Smooth muscle cell (in vitro differentiated cells): ENCODE measurements at regions not wholly inside any gene's neighbourhood (a gene's known extent, or its start where the extent isn't known, plus 50 kb on each side); places are given as distances from the start of the nearest gene placed in this dataset.

Experiments
- DNase-seq: peaks from one replicate; lab custom pipeline; 2025; ENCODE audit not compliant: unreplicated experiment; lab: John Stamatoyannopoulos, UW
- H2AFZ ChIP-seq: fragments of 200-600 bp; sonication (generic); 2 replicates; pipeline ENCODE4 v1.6.0; 2016; ENCODE audit warnings: antibody characterized with exemption, low read depth, mild to moderate bottlenecking
- H3F3A ChIP-seq: fragments of 200-600 bp; sonication (generic); 2 replicates; pipeline ENCODE4 v1.6.0; 2017; ENCODE audit warnings: antibody characterized with exemption, low read depth
- H3K27ac ChIP-seq: fragments of 200-600 bp; sonication (generic); 2 replicates; pipeline ENCODE4 v1.5.1; 2016; ENCODE audit warnings: low read depth, mild to moderate bottlenecking
- H3K27me3 ChIP-seq: fragments of 200-600 bp; sonication (generic); 2 replicates; pipeline ENCODE4 v1.6.1; 2016; ENCODE audit warnings: low read depth, mild to moderate bottlenecking
- H3K36me3 ChIP-seq: fragments of 200-600 bp; sonication (generic); 2 replicates; pipeline ENCODE4 v1.5.1; 2016; ENCODE audit warnings: low read depth
- H3K4me1 ChIP-seq: fragments of 200-600 bp; sonication (generic); 2 replicates; pipeline ENCODE4 v1.5.1; 2016; ENCODE audit warnings: low read depth
- H3K4me2 ChIP-seq: fragments of 200-600 bp; sonication (generic); 2 replicates; pipeline ENCODE4 v1.6.0; 2016; ENCODE audit warnings: mild to moderate bottlenecking
- H3K4me3 ChIP-seq: fragments of 200-600 bp; sonication (generic); 2 replicates; pipeline ENCODE4 v1.5.1; 2016; ENCODE audit warnings: mild to moderate bottlenecking
- H3K79me2 ChIP-seq: fragments of 200-600 bp; sonication (generic); 2 replicates; pipeline ENCODE4 v1.6.0; 2016; ENCODE audit warnings: low read depth, mild to moderate bottlenecking
- H3K9ac ChIP-seq: fragments of 200-600 bp; sonication (generic); 2 replicates; pipeline ENCODE4 v1.6.0; 2016; ENCODE audit warnings: low read depth
- H3K9me3 ChIP-seq: fragments of 200-600 bp; sonication (generic); replicated peaks from 2 replicates; pipeline ENCODE4 v1.5.1; 2016; ENCODE audit warnings: low read depth
- H4K20me1 ChIP-seq: fragments of 200-600 bp; sonication (generic); 2 replicates; pipeline ENCODE4 v1.6.0; 2016; ENCODE audit warnings: low read depth
- WGBS: methylation state at CpG from one replicate; pipeline ENCODE4 v1.1.7; 2016; ENCODE audit warnings: low lambda C conversion rate; 5-methylcytosine and 5-hydroxymethylcytosine counted together
- TF ChIP-seq, protein P1 (sequence below): fragments of 200-600 bp; sonication (generic); IDR thresholded peaks from 2 replicates; pipeline ENCODE4 v1.5.1; 2017; ENCODE audit warnings: borderline replicate concordance, mild to moderate bottlenecking, antibody characterized with exemption; ENCODE audit not compliant: insufficient read depth, poor library complexity, severe bottlenecking

GRCh38 chr3:43883729-43884396 lies 193.1 kb downstream of the ABHD5 start:
- WGBS = 92% methylated on average over 10 of the region's 10 CpGs

DNA sequence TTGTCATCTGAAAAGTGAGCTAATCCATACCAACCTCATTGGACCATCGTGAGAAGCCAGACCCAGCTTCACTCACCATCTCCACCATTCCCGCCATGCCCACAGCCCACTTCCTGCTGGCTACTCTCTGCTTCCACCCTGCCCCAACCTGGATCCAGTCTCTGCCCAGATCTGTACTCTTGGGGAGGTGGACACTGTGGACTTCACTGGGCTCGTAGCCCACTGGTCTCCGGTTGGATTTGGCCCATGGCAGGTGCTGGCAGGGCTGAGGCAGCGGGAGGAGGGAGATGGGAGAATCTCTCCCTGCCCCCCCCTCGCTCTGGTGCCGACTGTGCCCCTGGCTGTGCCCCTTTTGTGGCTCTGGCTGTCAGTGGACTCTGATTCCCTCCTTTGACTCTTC lies 193.8 kb downstream of the ABHD5 start:
- Histone ChIP-seq H3F3A (no peaks in the 10 kb centered on the region), H2AFZ (no peak overlapping the region), H3K9ac (no peak overlapping the region), H3K4me1 (peaks cover 2% of the 10 kb centered on the region), H3K27ac (no peak overlapping the region), H3K4me2 (no peak overlapping the region), H3K79me2 (no peaks in the 10 kb centered on the region), H4K20me1 (no peaks in the 10 kb centered on the region), H3K36me3 (no peaks in the 10 kb centered on the region), H3K9me3 (no peaks in the 10 kb centered on the region), H3K27me3 (peaks cover 3% of the 10 kb centered on the region), H3K4me3 (no peak overlapping the region)
- TF ChIP-seq, protein P1, sequence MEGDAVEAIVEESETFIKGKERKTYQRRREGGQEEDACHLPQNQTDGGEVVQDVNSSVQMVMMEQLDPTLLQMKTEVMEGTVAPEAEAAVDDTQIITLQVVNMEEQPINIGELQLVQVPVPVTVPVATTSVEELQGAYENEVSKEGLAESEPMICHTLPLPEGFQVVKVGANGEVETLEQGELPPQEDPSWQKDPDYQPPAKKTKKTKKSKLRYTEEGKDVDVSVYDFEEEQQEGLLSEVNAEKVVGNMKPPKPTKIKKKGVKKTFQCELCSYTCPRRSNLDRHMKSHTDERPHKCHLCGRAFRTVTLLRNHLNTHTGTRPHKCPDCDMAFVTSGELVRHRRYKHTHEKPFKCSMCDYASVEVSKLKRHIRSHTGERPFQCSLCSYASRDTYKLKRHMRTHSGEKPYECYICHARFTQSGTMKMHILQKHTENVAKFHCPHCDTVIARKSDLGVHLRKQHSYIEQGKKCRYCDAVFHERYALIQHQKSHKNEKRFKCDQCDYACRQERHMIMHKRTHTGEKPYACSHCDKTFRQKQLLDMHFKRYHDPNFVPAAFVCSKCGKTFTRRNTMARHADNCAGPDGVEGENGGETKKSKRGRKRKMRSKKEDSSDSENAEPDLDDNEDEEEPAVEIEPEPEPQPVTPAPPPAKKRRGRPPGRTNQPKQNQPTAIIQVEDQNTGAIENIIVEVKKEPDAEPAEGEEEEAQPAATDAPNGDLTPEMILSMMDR = no peak
- 92% methylated on average over 7 of the region's 7 CpGs for WGBS
- DNase-seq = no peak

More at GRCh38 chr3:43883729-43884396, 193.1 kb downstream of the ABHD5 start:
- Histone ChIP-seq H3K4me2 (no peak overlapping the region), H3K79me2 (no peaks in the 10 kb centered on the region), H3K9me3 (no peaks in the 10 kb centered on the region), H3K27me3 (peaks cover 3% of the 10 kb centered on the region), H3K9ac (no peak overlapping the region), H4K20me1 (no peaks in the 10 kb centered on the region), H3F3A (no peaks in the 10 kb centered on the region), H3K4me1 (peaks cover 5% of the 10 kb centered on the region), H3K4me3 (no peak overlapping the region), H2AFZ (no peak overlapping the region), H3K27ac (no peak overlapping the region), H3K36me3 (no peaks in the 10 kb centered on the region)
- no peak for DNase-seq
- TF ChIP-seq, protein P1 = no peak

- Histone ChIP-seq H3K79me2 (no peaks in the 10 kb centered on the region), H4K20me1 (no peaks in the 10 kb centered on the region), H3K36me3 (no peaks in the 10 kb centered on the region), H3K27me3 (peaks cover 3% of the 10 kb centered on the region), H3K4me1 (no peaks in the 10 kb centered on the region), H3F3A (no peaks in the 10 kb centered on the region), H3K9me3 (no peaks in the 10 kb centered on the region), H3K4me2 (no peak overlapping the region), H3K4me3 (no peak overlapping the region), H2AFZ (no peak overlapping the region), H3K9ac (no peak overlapping the region), H3K27ac (no peak overlapping the region)
- no peak for DNase-seq
- TF ChIP-seq, protein P1 = no peak
- WGBS = 74% methylated on average over 3 of the region's 3 CpGs
Measured at GRCh38 chr3:43885908-43886618, 195.3 kb downstream of the ABHD5 start.
